ENCODE measurements at regions not wholly inside any gene's neighbourhood (a gene's known extent, or its start where the extent isn't known, plus 50 kb on each side); places are given as distances from the start of the nearest gene placed in this dataset.

- 50% methylated on average over 1 of the region's 1 CpG for WGBS (ENCODE audit: low lambda C conversion rate)
- no peak overlapping the region for H3K9ac ChIP-seq (ENCODE audit: insufficient read depth, low read depth, low read length)
- POLR2A ChIA-PET = no interaction called here
- H3K27me3 ChIP-seq (ENCODE audit: control insufficient read depth in 1 of 2, insufficient read depth in 2 of 2, low read length in 2 of 2) = no peaks in the 10 kb centered on the region
- ATAC-seq (no peak), DNase-seq (ENCODE audit: low spot score) (no peak), FAIRE-seq (no peak)
- no peak overlapping the region for H3K4me2 ChIP-seq (ENCODE audit: low read depth, low read length)
- no peaks in the 10 kb centered on the region for H3K9me3 ChIP-seq (ENCODE audit: low read length)
- no peak overlapping the region for H3K4me3 ChIP-seq (replicated peaks in 1 of 3; ENCODE audit: insufficient read depth in 1 of 3, low read depth in 2 of 3, low read length in 3 of 3)
- TF ChIP-seq ZNF674 (CRISPR knock-in tag; IDR thresholded peaks at IDR 0.05; ENCODE audit: low read depth) = no peak
- TF ChIP-seq, protein P1, sequence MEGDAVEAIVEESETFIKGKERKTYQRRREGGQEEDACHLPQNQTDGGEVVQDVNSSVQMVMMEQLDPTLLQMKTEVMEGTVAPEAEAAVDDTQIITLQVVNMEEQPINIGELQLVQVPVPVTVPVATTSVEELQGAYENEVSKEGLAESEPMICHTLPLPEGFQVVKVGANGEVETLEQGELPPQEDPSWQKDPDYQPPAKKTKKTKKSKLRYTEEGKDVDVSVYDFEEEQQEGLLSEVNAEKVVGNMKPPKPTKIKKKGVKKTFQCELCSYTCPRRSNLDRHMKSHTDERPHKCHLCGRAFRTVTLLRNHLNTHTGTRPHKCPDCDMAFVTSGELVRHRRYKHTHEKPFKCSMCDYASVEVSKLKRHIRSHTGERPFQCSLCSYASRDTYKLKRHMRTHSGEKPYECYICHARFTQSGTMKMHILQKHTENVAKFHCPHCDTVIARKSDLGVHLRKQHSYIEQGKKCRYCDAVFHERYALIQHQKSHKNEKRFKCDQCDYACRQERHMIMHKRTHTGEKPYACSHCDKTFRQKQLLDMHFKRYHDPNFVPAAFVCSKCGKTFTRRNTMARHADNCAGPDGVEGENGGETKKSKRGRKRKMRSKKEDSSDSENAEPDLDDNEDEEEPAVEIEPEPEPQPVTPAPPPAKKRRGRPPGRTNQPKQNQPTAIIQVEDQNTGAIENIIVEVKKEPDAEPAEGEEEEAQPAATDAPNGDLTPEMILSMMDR (CRISPR knock-in tag; IDR thresholded peaks at IDR 0.05) = no peak
- no peak for TF ChIP-seq HBP1 (CRISPR knock-in tag; IDR thresholded peaks at IDR 0.05; ENCODE audit: low read depth)
- no peak for TF ChIP-seq FOXJ3 (CRISPR knock-in tag; IDR thresholded peaks at IDR 0.05; ENCODE audit: borderline replicate concordance)
- no peak for TF ChIP-seq MBNL3 (CRISPR knock-in tag; conservative IDR thresholded peaks at IDR 0.05)
- no peak for TF ChIP-seq TBX3 (IDR thresholded peaks at IDR 0.05; ENCODE audit: borderline replicate concordance)
- no peak for TF ChIP-seq RFXAP (CRISPR knock-in tag; IDR thresholded peaks at IDR 0.05; ENCODE audit: borderline replicate concordance)
- TF ChIP-seq ZNF441 (CRISPR knock-in tag; IDR thresholded peaks at IDR 0.05; ENCODE audit: borderline replicate concordance) = no peak
- no peak for TF ChIP-seq SCMH1 (CRISPR knock-in tag; IDR thresholded peaks at IDR 0.05; ENCODE audit: borderline replicate concordance)
- TF ChIP-seq KDM3A (CRISPR knock-in tag; IDR thresholded peaks at IDR 0.05; ENCODE audit: low read depth) = no peak
- no peak for TF ChIP-seq FOXP4 (CRISPR knock-in tag; IDR thresholded peaks at IDR 0.05)
- CTCF ChIA-PET (ENCODE audit: low intra/inter-chr PET ratio, low total read pairs) = no interaction called here
- H3K4me1 ChIP-seq (ENCODE audit: insufficient read depth, low read length) = peaks cover 11% of the 10 kb centered on the region
- H3K79me2 ChIP-seq (ENCODE audit: insufficient read depth, low read length) = no peaks in the 10 kb centered on the region
- in situ Hi-C loops (cut with HindIII; ENCODE audit: extremely low pct_ligation_motif_present, low pct_unique_long_range_greater_than_20kb) = no loop called here
- no TSS peak for BruUV-seq (replicated peaks)
- no peak overlapping the region for H3K27ac ChIP-seq (ENCODE audit: extremely low read length, insufficient read depth, low read length)
- no peaks in the 10 kb centered on the region for H4K20me1 ChIP-seq (ENCODE audit: insufficient read depth, low read length)
- intact Hi-C loops (cut with micrococcal nuclease; ENCODE audit: unreplicated experiment) = no loop called here
- H3K36me3 ChIP-seq (replicated peaks in 1 of 2; ENCODE audit: control insufficient read depth in 1 of 2, insufficient read depth in 2 of 2, low read length in 2 of 2) = no peaks in the 10 kb centered on the region
- H2AFZ ChIP-seq (ENCODE audit: low read length) = no peak overlapping the region
Observed at GRCh38 chr10:94074462-94074861, 80.7 kb downstream of the PLCE1 start.
